NB4 (cell line): ENCODE measurements at regions not wholly inside any gene's neighbourhood (a gene's known extent, or its start where the extent isn't known, plus 50 kb on each side); places are given as distances from the start of the nearest gene placed in this dataset.
A peak's percentile ranks its signal among the peaks of the same experiment; 100 is the strongest.

Experiments
- DNase-seq: peaks from one replicate; pipeline ENCODE4 v3.0.0; 2010; ENCODE audit warnings: low read depth
- H3K4me3 ChIP-seq: one replicate; pipeline ENCODE4 v1.5.1; 2011; ENCODE audit warnings: mild to moderate bottlenecking, low read depth, low read length, moderate library complexity
- CTCF ChIP-seq: IDR thresholded peaks from one replicate; pipeline ENCODE4 v1.5.1; 2012; ENCODE audit warnings: low read depth, low read length
- MAX ChIP-seq: IDR thresholded peaks from 2 replicates; pipeline ENCODE4 v1.6.1; 2011; ENCODE audit warnings: low read depth, low read length
- MYC ChIP-seq: IDR thresholded peaks from 2 replicates; pipeline ENCODE4 v1.6.1; 2011; ENCODE audit warnings: low read depth, low read length
- POLR2A ChIP-seq: IDR thresholded peaks from 2 replicates; pipeline ENCODE4 v1.6.1; 2011; ENCODE audit warnings: mild to moderate bottlenecking; ENCODE audit not compliant: insufficient read length; ENCODE audit errors: extremely low read depth

GRCh38 chr6:104623052-104623690, 236.5 kb downstream of the HACE1 start:
- peak; percentile 89 for DNase-seq
- TF ChIP-seq CTCF (peak; percentile 21), POLR2A (no peak)
- peak overlapping the region; percentile 14 for H3K4me3 ChIP-seq

DNA sequence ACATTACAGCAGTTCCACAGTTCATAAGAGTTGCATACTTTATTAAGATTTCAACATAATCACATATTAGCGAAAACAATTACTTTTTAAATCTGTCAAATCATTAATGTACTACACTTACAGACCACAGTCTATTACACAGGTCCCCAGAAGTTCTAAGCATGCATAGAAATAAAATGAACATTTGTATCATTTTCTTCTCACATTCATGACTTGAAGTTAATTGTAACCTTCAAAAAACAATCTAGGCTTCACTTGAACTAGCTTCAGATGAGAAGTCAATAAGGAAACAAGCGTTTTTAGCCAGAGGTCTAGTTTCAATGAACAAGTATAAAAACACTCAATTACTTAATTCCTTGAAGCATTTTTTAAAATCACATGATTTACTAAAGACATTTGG, 238.3 kb downstream of the HACE1 start:
- no peak for DNase-seq
- TF ChIP-seq CTCF (no peak), POLR2A (no peak), MYC (no peak), MAX (no peak)
- H3K4me3 ChIP-seq, result no peak overlapping the region

DNA sequence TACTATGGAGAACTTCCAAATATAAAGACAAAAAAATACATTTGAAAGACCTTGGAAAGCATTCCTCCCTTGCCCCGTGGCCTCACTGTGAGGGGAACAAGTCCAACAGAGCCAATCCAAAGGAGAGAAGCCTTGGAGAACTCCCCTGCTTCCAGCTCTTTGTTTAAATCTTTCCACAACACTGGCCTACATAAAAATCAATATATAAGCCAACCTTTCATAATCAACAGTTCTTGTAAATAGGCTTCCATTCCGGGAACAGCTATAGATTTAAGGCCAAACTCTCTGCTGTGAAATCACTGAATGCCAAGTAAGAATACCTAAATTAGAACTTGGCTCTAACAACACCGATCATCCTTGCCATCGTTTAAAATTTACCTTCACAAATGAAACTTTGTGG, 242.1 kb downstream of the HACE1 start:
- H3K4me3 ChIP-seq, result no peak overlapping the region

GRCh38 chr6:104614394-104614793, 245.3 kb downstream of the HACE1 start:
- DNase-seq, result no peak

More for the DNA sequence above, 242.1 kb downstream of the HACE1 start:
- TF ChIP-seq POLR2A (no peak), MYC (no peak), CTCF (no peak), MAX (no peak)
- DNase-seq, result no peak

DNA sequence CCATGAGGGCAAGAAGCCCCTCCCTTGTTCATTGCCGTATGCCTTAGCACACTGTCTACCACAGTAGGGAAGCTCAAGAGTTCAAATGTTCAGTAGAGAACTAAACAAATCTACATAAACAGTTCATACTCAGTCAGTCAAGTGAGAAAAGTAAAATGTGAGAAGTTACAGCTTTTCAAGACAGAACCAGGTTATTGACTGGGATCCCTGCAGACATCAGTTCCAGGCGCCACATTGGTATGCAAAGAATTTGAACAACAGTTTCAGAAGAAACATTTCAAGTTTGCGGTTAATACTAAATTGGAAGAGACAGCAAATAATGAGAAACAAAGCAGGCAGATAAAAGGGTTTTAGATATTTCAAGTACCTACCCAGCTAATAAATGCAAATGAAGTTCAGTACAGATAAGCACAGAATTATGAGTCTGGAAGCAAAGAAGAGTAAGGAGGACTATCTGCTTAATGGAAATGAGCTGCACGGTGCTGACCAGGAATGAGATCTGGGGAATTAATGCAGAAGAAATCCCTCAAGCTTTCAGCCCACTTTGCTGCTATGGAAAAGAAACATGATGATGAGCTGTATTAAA, 246.2 kb downstream of the HACE1 start:
- TF ChIP-seq CTCF, result no peak
- TF ChIP-seq MYC, result no peak
- no peak for TF ChIP-seq MAX
- no peak for TF ChIP-seq POLR2A
- DNase-seq, result no peak
- no peak overlapping the region for H3K4me3 ChIP-seq

More at GRCh38 chr6:104614394-104614793, 245.3 kb downstream of the HACE1 start:
- H3K4me3 ChIP-seq, result no peak overlapping the region
- no peak for TF ChIP-seq MAX
- no peak for TF ChIP-seq CTCF
- no peak for TF ChIP-seq POLR2A
- TF ChIP-seq MYC, result no peak
